Testis (tissue), 2 donors: ENCODE measurements at regions not wholly inside any gene's neighbourhood (a gene's known extent, or its start where the extent isn't known, plus 50 kb on each side); places are given as distances from the start of the nearest gene placed in this dataset.

Source experiments
- CTCF ChIP-seq, 3 experiments: fragments of 450-650 bp in 2 of 3; fragments of 200-600 bp in 1 of 3; sonication (generic) in 1 of 3; IDR thresholded peaks; one replicate each; pipeline ENCODE4 v1.5.1; 2016 to 2019; ENCODE audit warnings: antibody characterized with exemption in 3 of 3, mild to moderate bottlenecking in 2 of 3, moderate library complexity in 1 of 3
- POLR2A ChIP-seq: fragments of 450-650 bp; IDR thresholded peaks from one replicate; pipeline ENCODE4 v1.6.1; 2017; ENCODE audit warnings: antibody characterized with exemption, mild to moderate bottlenecking, moderate library complexity

DNA sequence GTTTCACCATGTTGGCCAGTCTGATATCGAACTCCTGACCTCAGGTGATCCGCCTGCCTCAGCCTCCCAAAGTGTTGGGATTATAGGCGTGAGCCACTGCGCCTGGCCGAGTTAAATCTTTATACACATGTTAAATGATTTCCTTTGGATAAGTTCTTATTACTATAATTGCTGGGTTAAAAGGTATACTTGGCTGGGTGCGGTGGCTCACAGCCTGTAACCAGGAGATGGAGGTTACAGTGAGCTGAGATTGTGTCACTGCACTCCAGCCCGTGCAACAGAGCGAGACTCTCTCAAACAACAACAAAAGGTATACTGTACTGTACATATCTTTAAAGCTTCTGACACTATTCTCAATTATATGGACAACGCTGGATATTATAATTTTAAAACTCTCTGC is 53.2 kb upstream of the CDK13 start:
- TF ChIP-seq CTCF (IDR thresholded peaks at IDR 0.05) (no peak), POLR2A (no peak)
